ENCODE measurements at regions not wholly inside any gene's neighbourhood (a gene's known extent, or its start where the extent isn't known, plus 50 kb on each side); places are given as distances from the start of the nearest gene placed in this dataset.

DNA sequence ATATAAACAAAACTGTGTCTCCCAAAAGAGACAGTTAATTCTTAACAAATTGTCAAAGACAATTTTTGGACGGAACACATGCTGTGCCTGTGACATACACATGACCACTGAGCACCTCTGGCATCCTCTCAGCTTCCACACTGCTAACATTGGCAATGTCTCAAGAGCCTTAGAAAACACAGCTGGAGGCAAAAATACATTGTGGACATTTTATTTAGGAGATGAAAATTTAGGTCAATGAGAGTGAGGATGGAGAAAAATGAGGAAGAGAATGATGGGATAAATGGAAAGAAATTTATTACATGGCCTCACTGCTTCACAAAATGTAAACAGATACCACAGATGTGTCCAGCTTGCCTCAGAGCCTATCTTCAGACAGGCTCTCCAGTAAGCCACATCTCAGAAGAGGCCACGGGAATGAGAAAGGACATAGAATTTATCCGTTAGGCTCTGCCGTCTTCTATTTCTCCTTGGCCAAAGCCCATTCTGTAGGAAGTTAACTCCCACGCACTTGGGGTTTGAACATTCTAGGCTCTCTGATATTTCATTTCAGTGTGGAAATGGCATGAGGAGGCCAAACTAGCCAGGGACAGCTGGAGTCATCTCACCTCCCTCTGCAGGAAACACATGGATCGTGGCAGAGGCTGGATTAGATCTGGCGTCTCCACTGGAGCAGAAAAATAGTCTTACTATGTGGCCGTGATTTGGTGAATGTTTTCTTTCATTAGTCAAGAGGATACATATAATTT, 519.4 kb upstream of the DSEL start:
- TF ChIP-seq, protein P1, sequence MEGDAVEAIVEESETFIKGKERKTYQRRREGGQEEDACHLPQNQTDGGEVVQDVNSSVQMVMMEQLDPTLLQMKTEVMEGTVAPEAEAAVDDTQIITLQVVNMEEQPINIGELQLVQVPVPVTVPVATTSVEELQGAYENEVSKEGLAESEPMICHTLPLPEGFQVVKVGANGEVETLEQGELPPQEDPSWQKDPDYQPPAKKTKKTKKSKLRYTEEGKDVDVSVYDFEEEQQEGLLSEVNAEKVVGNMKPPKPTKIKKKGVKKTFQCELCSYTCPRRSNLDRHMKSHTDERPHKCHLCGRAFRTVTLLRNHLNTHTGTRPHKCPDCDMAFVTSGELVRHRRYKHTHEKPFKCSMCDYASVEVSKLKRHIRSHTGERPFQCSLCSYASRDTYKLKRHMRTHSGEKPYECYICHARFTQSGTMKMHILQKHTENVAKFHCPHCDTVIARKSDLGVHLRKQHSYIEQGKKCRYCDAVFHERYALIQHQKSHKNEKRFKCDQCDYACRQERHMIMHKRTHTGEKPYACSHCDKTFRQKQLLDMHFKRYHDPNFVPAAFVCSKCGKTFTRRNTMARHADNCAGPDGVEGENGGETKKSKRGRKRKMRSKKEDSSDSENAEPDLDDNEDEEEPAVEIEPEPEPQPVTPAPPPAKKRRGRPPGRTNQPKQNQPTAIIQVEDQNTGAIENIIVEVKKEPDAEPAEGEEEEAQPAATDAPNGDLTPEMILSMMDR (IDR thresholded peaks at IDR 0.05), result no peak
- TF ChIP-seq POLR2AphosphoS5 (IDR thresholded peaks at IDR 0.05) (no peak), POLR2A (IDR thresholded peaks at IDR 0.05) (no peak)
